CD4-positive, alpha-beta memory T cell (primary cell): ENCODE measurements at regions not wholly inside any gene's neighbourhood (a gene's known extent, or its start where the extent isn't known, plus 50 kb on each side); places are given as distances from the start of the nearest gene placed in this dataset.

Experiments used
- CTCF ChIA-PET: fragments of 350-600 bp; sonication (Branson Sonifier 250); formaldehyde crosslinking; loops from one replicate; lab custom pipeline; 2021; ENCODE audit warnings: inconsistent platforms; ENCODE audit not compliant: partially characterized antibody; lab: Charles Lee
- POLR2A ChIA-PET: fragments of 350-600 bp; sonication (Branson Sonifier 250); formaldehyde crosslinking; loops from one replicate; lab custom pipeline; 2021; ENCODE audit not compliant: partially characterized antibody; lab: Charles Lee
- DNase-seq, 5 donors: peaks; one replicate each; pipeline versions ENCODE4 v3.0.0 to v3.0.0-alpha.2; 2020 to 2022; ENCODE audit warnings: mixed read lengths in 1 of 5
- H3K27ac ChIP-seq: one replicate; pipeline ENCODE4 v1.7.0; 2013; ENCODE audit warnings: low read depth, low read length
- H3K27me3 ChIP-seq: 2 replicates; pipeline ENCODE4 v1.7.0; 2013; ENCODE audit warnings: mild to moderate bottlenecking, low read length, moderate library complexity; ENCODE audit not compliant: insufficient read depth
- H3K36me3 ChIP-seq: 2 replicates; pipeline ENCODE4 v1.7.0; 2013; ENCODE audit warnings: mild to moderate bottlenecking, low read length, moderate library complexity; ENCODE audit not compliant: insufficient read depth
- H3K4me1 ChIP-seq: 2 replicates; pipeline ENCODE4 v1.7.0; 2013; ENCODE audit warnings: mild to moderate bottlenecking, low read length, moderate library complexity; ENCODE audit not compliant: insufficient read depth
- H3K4me3 ChIP-seq, 2 donors: one replicate each; pipeline ENCODE4 v1.7.0; 2013; ENCODE audit warnings: low read length in 2 of 2, mild to moderate bottlenecking in 1 of 2
- H3K9me3 ChIP-seq, 2 donors: one replicate each; pipeline ENCODE4 v1.7.0; 2013; ENCODE audit warnings: low read length in 2 of 2, control low read depth in 1 of 2; ENCODE audit not compliant: control insufficient read depth in 1 of 2
- H3K27ac Mint-ChIP-seq, 7 donors: one replicate each; pipeline ENCODE4 v1.8.0; 2020 to 2021; ENCODE audit warnings: mixed read lengths in 7 of 7, mild to moderate bottlenecking in 6 of 7, inconsistent platforms in 3 of 7, moderate library complexity in 3 of 7
- H3K27me3 Mint-ChIP-seq, 2 donors: one replicate each; pipeline ENCODE4 v1.8.0; 2020 to 2021; ENCODE audit warnings: mixed read lengths in 2 of 2
- H3K36me3 Mint-ChIP-seq, 2 donors: one replicate each; pipeline ENCODE4 v1.8.0; 2020 to 2021; ENCODE audit warnings: mixed read lengths in 2 of 2, inconsistent platforms in 1 of 2, mild to moderate bottlenecking in 1 of 2
- H3K4me1 Mint-ChIP-seq, 4 donors: one replicate each; pipeline ENCODE4 v1.8.0; 2020 to 2021; ENCODE audit warnings: mixed read lengths in 4 of 4, mild to moderate bottlenecking in 1 of 4
- H3K4me3 Mint-ChIP-seq, 8 donors: one replicate each; pipeline ENCODE4 v1.8.0; 2020 to 2021; ENCODE audit warnings: mixed read lengths in 8 of 8, mild to moderate bottlenecking in 7 of 8, moderate library complexity in 6 of 8, inconsistent platforms in 3 of 8
- H3K9me3 Mint-ChIP-seq, 8 donors: one replicate each; pipeline ENCODE4 v1.8.0; 2020 to 2021; ENCODE audit warnings: mixed read lengths in 8 of 8, mild to moderate bottlenecking in 5 of 8, inconsistent platforms in 3 of 8, moderate library complexity in 1 of 8
- intact Hi-C: fragments of 100-400 bp; cut with micrococcal nuclease; formaldehyde crosslinking; loops from one replicate; pipeline ENCODE4 v1.15.1; 2023

GRCh38 chr2:844715-845114 lies 105.9 kb upstream of the SNTG2 start:
- Histone ChIP-seq H3K4me1 (no peaks in the 10 kb centered on the region), H3K27ac (no peak overlapping the region), H3K36me3 (no peaks in the 10 kb centered on the region), H3K9me3 (no peaks in the 10 kb centered on the region), H3K4me3 (no peak overlapping the region), H3K27me3 (no peaks in the 10 kb centered on the region)
- H3K4me3 Mint-ChIP-seq: no peak overlapping the region
- peaks cover 14 to 15% of the 10 kb centered on the region in 2 donors for H3K27me3 Mint-ChIP-seq
- H3K4me1 Mint-ChIP-seq: no peaks in the 10 kb centered on the region
- no peak for DNase-seq
- ChIA-PET CTCF (no interaction called here), POLR2A (no interaction called here)
- H3K27ac Mint-ChIP-seq: no peak overlapping the region
- H3K9me3 Mint-ChIP-seq: peaks cover 0 to 3% (median 0%) of the 10 kb centered on the region in 8 donors
- H3K36me3 Mint-ChIP-seq: no peaks in the 10 kb centered on the region
- intact Hi-C loops: no loop called here

DNA sequence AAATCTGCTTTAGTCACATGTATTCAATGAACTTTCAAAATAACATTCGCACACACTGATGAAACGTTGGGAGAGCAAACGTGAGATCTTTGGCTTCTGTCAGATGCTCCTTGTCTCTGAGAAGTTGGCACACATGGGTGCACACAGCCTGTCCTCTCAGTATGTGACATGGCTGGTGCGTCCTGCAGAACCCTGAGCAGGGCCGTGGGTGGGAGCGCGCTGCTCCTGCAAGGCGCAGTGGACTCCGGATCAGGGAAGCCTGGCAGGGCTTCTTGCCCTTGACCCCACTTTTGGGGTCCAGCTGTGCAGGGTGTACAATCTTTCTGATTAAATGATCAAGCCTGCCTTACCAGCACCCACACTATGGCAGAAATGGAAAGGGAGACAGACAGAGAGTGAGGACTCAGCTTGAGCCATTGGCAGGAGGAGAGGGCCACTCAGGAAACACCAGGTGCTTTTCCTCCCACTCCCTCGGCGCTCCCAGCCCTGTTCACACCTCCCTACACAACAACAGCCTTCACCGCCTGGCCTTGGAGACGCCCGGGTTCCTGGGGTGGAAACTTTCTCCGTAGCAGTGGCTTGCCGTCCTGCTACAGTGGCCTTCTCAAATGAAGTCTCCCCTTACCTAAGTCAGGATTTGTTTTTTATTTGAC lies 108.4 kb upstream of the SNTG2 start:
- Mint-ChIP-seq H3K27me3 (peaks cover 20 to 28% of the 10 kb centered on the region in 2 donors), H3K36me3 (no peaks in the 10 kb centered on the region), H3K4me3 (no peak overlapping the region), H3K9me3 (peaks cover 0 to 3% (median 0%) of the 10 kb centered on the region in 8 donors), H3K4me1 (no peaks in the 10 kb centered on the region), H3K27ac (no peak overlapping the region)
- intact Hi-C loops: no loop called here
- CTCF ChIA-PET: no interaction called here
- Histone ChIP-seq H3K4me1 (no peaks in the 10 kb centered on the region), H3K9me3 (no peaks in the 10 kb centered on the region), H3K36me3 (no peaks in the 10 kb centered on the region), H3K27me3 (peaks cover 4% of the 10 kb centered on the region), H3K27ac (no peak overlapping the region), H3K4me3 (no peak overlapping the region)
- POLR2A ChIA-PET: no interaction called here
- DNase-seq: no peak

- Mint-ChIP-seq H3K27me3 (peaks cover 21 to 28% of the 10 kb centered on the region in 2 donors), H3K4me3 (no peak overlapping the region), H3K27ac (no peak overlapping the region), H3K36me3 (no peaks in the 10 kb centered on the region), H3K9me3 (peaks cover 0 to 3% (median 0%) of the 10 kb centered on the region in 8 donors), H3K4me1 (no peaks in the 10 kb centered on the region)
- no peak overlapping the region for H3K4me3 ChIP-seq
- no peak overlapping the region for H3K27ac ChIP-seq
- no peaks in the 10 kb centered on the region for H3K36me3 ChIP-seq
- H3K27me3 ChIP-seq: peaks cover 4% of the 10 kb centered on the region
- ChIA-PET CTCF (no interaction called here), POLR2A (no interaction called here)
- intact Hi-C loops: no loop called here
- no peak for DNase-seq
- no peaks in the 10 kb centered on the region for H3K9me3 ChIP-seq
- H3K4me1 ChIP-seq: no peaks in the 10 kb centered on the region
Measured at GRCh38 chr2:841036-841435, 109.6 kb upstream of the SNTG2 start.

- no peaks in the 10 kb centered on the region for H3K4me1 ChIP-seq
- POLR2A ChIA-PET: no interaction called here
- H3K9me3 ChIP-seq: no peaks in the 10 kb centered on the region
- H3K36me3 ChIP-seq: no peaks in the 10 kb centered on the region
- Mint-ChIP-seq H3K4me1 (peaks cover 0 to 5% (median under 1%) of the 10 kb centered on the region in 4 donors), H3K9me3 (peaks cover 0 to 2% (median 0%) of the 10 kb centered on the region in 8 donors), H3K27me3 (peaks cover 16 to 33% of the 10 kb centered on the region in 2 donors), H3K4me3 (no peak overlapping the region), H3K36me3 (no peaks in the 10 kb centered on the region), H3K27ac (no peak overlapping the region)
- no peak overlapping the region for H3K27ac ChIP-seq
- CTCF ChIA-PET: no interaction called here
- H3K4me3 ChIP-seq: no peak overlapping the region
- intact Hi-C loops: no loop called here
- peaks cover 4% of the 10 kb centered on the region for H3K27me3 ChIP-seq
- DNase-seq: no peak
Measured at GRCh38 chr2:834233-834632, 116.4 kb upstream of the SNTG2 start.

DNA sequence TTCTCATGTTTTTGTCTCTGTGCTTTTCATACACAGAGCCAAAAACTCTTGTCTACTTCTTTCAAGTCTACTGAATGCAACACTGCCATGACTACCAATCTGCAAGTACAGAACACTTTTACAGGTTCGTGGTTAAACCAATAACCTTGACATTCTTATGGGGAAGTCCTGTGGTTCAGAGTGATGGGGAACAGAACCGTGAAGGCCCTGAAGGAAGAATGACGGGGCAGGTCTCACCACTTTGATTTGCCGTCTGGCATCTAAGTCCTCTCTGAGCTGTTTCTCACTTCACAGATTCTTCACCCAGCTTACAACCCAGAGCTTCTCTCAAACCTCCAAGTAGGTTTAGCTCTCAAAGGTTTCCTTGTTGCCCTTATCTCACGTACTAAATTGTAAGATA lies 117.5 kb upstream of the SNTG2 start:
- intact Hi-C loops: no loop called here
- H3K36me3 Mint-ChIP-seq: no peaks in the 10 kb centered on the region

DNA sequence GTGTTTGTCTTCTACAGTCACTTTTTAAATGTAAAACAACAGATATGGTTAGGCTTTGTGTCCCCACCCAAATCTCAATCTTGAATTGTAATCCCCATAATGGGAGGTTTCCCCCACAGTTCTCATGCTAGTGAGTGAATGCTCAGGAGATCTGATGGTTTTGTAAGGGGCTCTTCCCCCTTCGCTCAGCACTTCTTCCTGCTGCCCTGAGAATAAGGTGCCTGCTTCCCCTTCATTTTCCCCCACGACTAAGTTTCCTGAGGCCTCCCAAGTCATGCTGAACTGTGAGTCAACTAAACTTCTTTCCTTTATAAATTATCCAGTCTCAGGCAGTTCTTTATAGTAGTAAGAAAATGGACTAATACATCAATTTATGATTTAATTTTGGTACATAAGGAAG lies 118.0 kb upstream of the SNTG2 start:
- ChIA-PET POLR2A (no interaction called here), CTCF (no interaction called here)
- DNase-seq: no peak
- H3K4me3 ChIP-seq: no peak overlapping the region
- H3K27ac ChIP-seq: no peak overlapping the region
- Mint-ChIP-seq H3K27ac (no peak overlapping the region), H3K4me3 (no peak overlapping the region), H3K36me3 (no peaks in the 10 kb centered on the region), H3K9me3 (peaks cover 0 to 2% (median 0%) of the 10 kb centered on the region in 8 donors), H3K4me1 (peaks cover 0 to 5% (median under 1%) of the 10 kb centered on the region in 4 donors), H3K27me3 (peaks cover 12 to 23% of the 10 kb centered on the region in 2 donors)
- no peaks in the 10 kb centered on the region for H3K9me3 ChIP-seq
- no peaks in the 10 kb centered on the region for H3K4me1 ChIP-seq
- no peaks in the 10 kb centered on the region for H3K36me3 ChIP-seq
- H3K27me3 ChIP-seq: no peaks in the 10 kb centered on the region
- intact Hi-C loops: no loop called here

More for the DNA sequence above, 117.5 kb upstream of the SNTG2 start:
- no peaks in the 10 kb centered on the region for H3K4me1 ChIP-seq
- no peaks in the 10 kb centered on the region for H3K9me3 ChIP-seq
- peaks cover 14 to 26% of the 10 kb centered on the region in 2 donors for H3K27me3 Mint-ChIP-seq
- no peak overlapping the region for H3K27ac ChIP-seq
- no peak overlapping the region for H3K27ac Mint-ChIP-seq
- POLR2A ChIA-PET: no interaction called here
- no peak overlapping the region for H3K4me3 ChIP-seq
- no peak for DNase-seq
- H3K4me1 Mint-ChIP-seq: peaks cover 0 to 5% (median under 1%) of the 10 kb centered on the region in 4 donors
- H3K4me3 Mint-ChIP-seq: no peak overlapping the region
- H3K9me3 Mint-ChIP-seq: peaks cover 0 to 2% (median 0%) of the 10 kb centered on the region in 8 donors
- CTCF ChIA-PET: no interaction called here
- H3K27me3 ChIP-seq: no peaks in the 10 kb centered on the region
- no peaks in the 10 kb centered on the region for H3K36me3 ChIP-seq

GRCh38 chr2:831622-832021 lies 119.0 kb upstream of the SNTG2 start:
- Histone ChIP-seq H3K36me3 (no peaks in the 10 kb centered on the region), H3K27me3 (no peaks in the 10 kb centered on the region)
- H3K36me3 Mint-ChIP-seq: no peaks in the 10 kb centered on the region

More at GRCh38 chr2:831622-832021, 119.0 kb upstream of the SNTG2 start:
- no peak overlapping the region for H3K4me3 ChIP-seq
- H3K9me3 ChIP-seq: no peaks in the 10 kb centered on the region
- POLR2A ChIA-PET: no interaction called here
- H3K4me1 ChIP-seq: no peaks in the 10 kb centered on the region
- Mint-ChIP-seq H3K9me3 (peaks cover 0 to 2% (median 0%) of the 10 kb centered on the region in 8 donors), H3K27me3 (peaks cover 12 to 22% of the 10 kb centered on the region in 2 donors), H3K4me3 (no peak overlapping the region), H3K4me1 (peaks cover 0 to 5% (median under 1%) of the 10 kb centered on the region in 4 donors), H3K27ac (no peak overlapping the region)
- intact Hi-C loops: no loop called here
- H3K27ac ChIP-seq: no peak overlapping the region
- CTCF ChIA-PET: no interaction called here
- no peak for DNase-seq
